ENCODE measurements at regions not wholly inside any gene's neighbourhood (a gene's known extent, or its start where the extent isn't known, plus 50 kb on each side); places are given as distances from the start of the nearest gene placed in this dataset.

GRCh38 chr21:14686466-14687267 is 140.6 kb upstream of the SAMSN1 start:
- TF ChIP-seq EZH2phosphoT487 (IDR thresholded peaks at IDR 0.05; ENCODE audit: low read depth, severe bottlenecking, unreplicated experiment) (no peak), EZH2 (IDR thresholded peaks at IDR 0.05; ENCODE audit: borderline replicate concordance) (no peak)
- TF ChIP-seq, protein P1, sequence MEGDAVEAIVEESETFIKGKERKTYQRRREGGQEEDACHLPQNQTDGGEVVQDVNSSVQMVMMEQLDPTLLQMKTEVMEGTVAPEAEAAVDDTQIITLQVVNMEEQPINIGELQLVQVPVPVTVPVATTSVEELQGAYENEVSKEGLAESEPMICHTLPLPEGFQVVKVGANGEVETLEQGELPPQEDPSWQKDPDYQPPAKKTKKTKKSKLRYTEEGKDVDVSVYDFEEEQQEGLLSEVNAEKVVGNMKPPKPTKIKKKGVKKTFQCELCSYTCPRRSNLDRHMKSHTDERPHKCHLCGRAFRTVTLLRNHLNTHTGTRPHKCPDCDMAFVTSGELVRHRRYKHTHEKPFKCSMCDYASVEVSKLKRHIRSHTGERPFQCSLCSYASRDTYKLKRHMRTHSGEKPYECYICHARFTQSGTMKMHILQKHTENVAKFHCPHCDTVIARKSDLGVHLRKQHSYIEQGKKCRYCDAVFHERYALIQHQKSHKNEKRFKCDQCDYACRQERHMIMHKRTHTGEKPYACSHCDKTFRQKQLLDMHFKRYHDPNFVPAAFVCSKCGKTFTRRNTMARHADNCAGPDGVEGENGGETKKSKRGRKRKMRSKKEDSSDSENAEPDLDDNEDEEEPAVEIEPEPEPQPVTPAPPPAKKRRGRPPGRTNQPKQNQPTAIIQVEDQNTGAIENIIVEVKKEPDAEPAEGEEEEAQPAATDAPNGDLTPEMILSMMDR (IDR thresholded peaks at IDR 0.05; ENCODE audit: poor library complexity): no peak
- Histone ChIP-seq H3K9me3 (ENCODE audit: low read depth) (no peaks in the 10 kb centered on the region), H3K4me2 (no peak overlapping the region), H3K36me3 (replicated peaks; ENCODE audit: insufficient read depth, low read depth) (no peaks in the 10 kb centered on the region), H3K27ac (no peak overlapping the region), H4K20me1 (ENCODE audit: insufficient read depth, poor library complexity, severe bottlenecking) (no peaks in the 10 kb centered on the region), H3K4me1 (ENCODE audit: insufficient read depth) (no peaks in the 10 kb centered on the region), H3K4me3 (no peak overlapping the region), H2AFZ (no peak overlapping the region), H3K27me3 (no peaks in the 10 kb centered on the region), H3K9me2 (replicated peaks; ENCODE audit: insufficient read depth) (no peaks in the 10 kb centered on the region), H3K79me2 (no peaks in the 10 kb centered on the region)
- 80% methylated on average over 8 of the region's 8 CpGs for WGBS (ENCODE audit: low lambda C conversion rate, missing lambda C conversion rate)
- no peak for DNase-seq (ENCODE audit: low spot score)

DNA sequence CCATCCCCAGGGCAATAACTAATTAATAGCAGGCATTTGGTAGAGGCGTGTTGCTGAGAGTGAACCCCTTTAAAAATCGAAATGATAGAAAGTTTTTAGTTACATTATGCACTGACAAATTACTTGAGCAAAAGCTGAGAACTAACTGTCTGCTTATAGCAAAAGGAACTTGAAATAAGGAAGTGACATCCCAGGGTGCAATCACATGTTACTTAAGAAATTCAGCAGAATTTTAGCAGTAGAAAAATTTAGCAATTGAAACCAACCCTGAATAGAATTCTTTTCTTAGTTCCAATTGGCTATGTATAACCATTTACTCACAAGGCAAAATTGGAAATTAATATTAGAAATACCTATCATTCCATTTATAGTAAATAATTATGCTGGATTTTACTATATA is 139.5 kb upstream of the SAMSN1 start:
- no peaks in the 10 kb centered on the region for H4K20me1 ChIP-seq (ENCODE audit: insufficient read depth, poor library complexity, severe bottlenecking)
- no peaks in the 10 kb centered on the region for H3K36me3 ChIP-seq (replicated peaks; ENCODE audit: insufficient read depth, low read depth)
- no peaks in the 10 kb centered on the region for H3K9me2 ChIP-seq (replicated peaks; ENCODE audit: insufficient read depth)
- TF ChIP-seq EZH2phosphoT487 (IDR thresholded peaks at IDR 0.05; ENCODE audit: low read depth, severe bottlenecking, unreplicated experiment) (no peak), EZH2 (IDR thresholded peaks at IDR 0.05; ENCODE audit: borderline replicate concordance) (no peak)
- TF ChIP-seq, protein P1 (IDR thresholded peaks at IDR 0.05; ENCODE audit: poor library complexity): no peak
- no peak overlapping the region for H3K27ac ChIP-seq
- no peaks in the 10 kb centered on the region for H3K4me1 ChIP-seq (ENCODE audit: insufficient read depth)
- 85% methylated on average over 2 of the region's 2 CpGs for WGBS (ENCODE audit: low lambda C conversion rate, missing lambda C conversion rate)
- H3K4me3 ChIP-seq: no peak overlapping the region
- H3K27me3 ChIP-seq: no peaks in the 10 kb centered on the region
- no peak overlapping the region for H3K4me2 ChIP-seq
- H3K9me3 ChIP-seq (ENCODE audit: low read depth): no peaks in the 10 kb centered on the region
- no peak for DNase-seq (ENCODE audit: low spot score)
- H3K79me2 ChIP-seq: no peaks in the 10 kb centered on the region
- no peak overlapping the region for H2AFZ ChIP-seq

DNA sequence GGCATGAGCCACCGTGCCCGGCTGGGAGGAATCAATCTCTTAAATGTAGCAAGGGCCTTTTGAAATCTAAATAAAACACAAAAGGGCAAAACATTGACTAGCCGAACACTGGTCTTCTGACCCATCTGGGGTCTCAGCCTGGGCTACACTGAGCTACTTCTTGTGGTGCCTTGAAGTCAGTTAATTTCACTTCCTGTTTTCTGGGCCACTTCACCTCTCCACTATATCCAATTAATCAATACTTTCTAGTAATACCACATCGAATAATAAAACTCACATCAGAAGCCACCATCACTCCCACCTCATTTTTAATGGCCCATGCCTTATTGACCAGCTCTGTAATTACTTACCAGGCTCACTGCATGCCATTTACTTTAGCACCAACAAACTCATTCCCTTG is 138.0 kb upstream of the SAMSN1 start:
- H4K20me1 ChIP-seq (ENCODE audit: insufficient read depth, poor library complexity, severe bottlenecking): no peaks in the 10 kb centered on the region
- no peak for TF ChIP-seq EZH2phosphoT487 (IDR thresholded peaks at IDR 0.05; ENCODE audit: low read depth, severe bottlenecking, unreplicated experiment)
- TF ChIP-seq, protein P1 (IDR thresholded peaks at IDR 0.05; ENCODE audit: poor library complexity): no peak
- no peak for TF ChIP-seq EZH2 (IDR thresholded peaks at IDR 0.05; ENCODE audit: borderline replicate concordance)
- WGBS (ENCODE audit: low lambda C conversion rate, missing lambda C conversion rate): 94% methylated on average over 4 of the region's 4 CpGs
- no peaks in the 10 kb centered on the region for H3K4me1 ChIP-seq (ENCODE audit: insufficient read depth)
- no peak overlapping the region for H2AFZ ChIP-seq
- no peaks in the 10 kb centered on the region for H3K36me3 ChIP-seq (replicated peaks; ENCODE audit: insufficient read depth, low read depth)
- H3K27ac ChIP-seq: no peak overlapping the region
- DNase-seq (ENCODE audit: low spot score): no peak
- no peaks in the 10 kb centered on the region for H3K9me2 ChIP-seq (replicated peaks; ENCODE audit: insufficient read depth)
- no peaks in the 10 kb centered on the region for H3K79me2 ChIP-seq
- no peak overlapping the region for H3K4me3 ChIP-seq
- no peak overlapping the region for H3K4me2 ChIP-seq
- H3K9me3 ChIP-seq (ENCODE audit: low read depth): no peaks in the 10 kb centered on the region
- no peaks in the 10 kb centered on the region for H3K27me3 ChIP-seq

Measured in hepatocyte (in vitro differentiated cells).